Skeletal muscle satellite cell (primary cell): ENCODE measurements at regions not wholly inside any gene's neighbourhood (a gene's known extent, or its start where the extent isn't known, plus 50 kb on each side); places are given as distances from the start of the nearest gene placed in this dataset.

Experiments used
- H3K27me3 ChIP-seq: 2 replicates; pipeline ENCODE4 v1.7.0; 2013; ENCODE audit warnings: low read length; ENCODE audit not compliant: control insufficient read depth, insufficient read depth
- H3K36me3 ChIP-seq: 2 replicates; pipeline ENCODE4 v1.7.0; 2013; ENCODE audit warnings: mild to moderate bottlenecking, control low read depth, low read length; ENCODE audit not compliant: insufficient read depth
- H3K4me1 ChIP-seq: 2 replicates; pipeline ENCODE4 v1.7.0; 2013; ENCODE audit warnings: low read length; ENCODE audit not compliant: control insufficient read depth, insufficient read depth
- H3K4me2 ChIP-seq: 2 replicates; pipeline ENCODE4 v1.7.0; 2013; ENCODE audit warnings: mild to moderate bottlenecking, low read length
- H3K4me3 ChIP-seq: 2 replicates; pipeline ENCODE4 v1.7.0; 2013; ENCODE audit warnings: low read length
- H3K9ac ChIP-seq: 2 replicates; pipeline ENCODE4 v1.7.0; 2013; ENCODE audit warnings: mild to moderate bottlenecking, low read depth, low read length, moderate library complexity
- H3K9me3 ChIP-seq: replicated peaks from 2 replicates; pipeline ENCODE4 v1.7.0; 2013; ENCODE audit warnings: mild to moderate bottlenecking, control low read depth, low read length

DNA sequence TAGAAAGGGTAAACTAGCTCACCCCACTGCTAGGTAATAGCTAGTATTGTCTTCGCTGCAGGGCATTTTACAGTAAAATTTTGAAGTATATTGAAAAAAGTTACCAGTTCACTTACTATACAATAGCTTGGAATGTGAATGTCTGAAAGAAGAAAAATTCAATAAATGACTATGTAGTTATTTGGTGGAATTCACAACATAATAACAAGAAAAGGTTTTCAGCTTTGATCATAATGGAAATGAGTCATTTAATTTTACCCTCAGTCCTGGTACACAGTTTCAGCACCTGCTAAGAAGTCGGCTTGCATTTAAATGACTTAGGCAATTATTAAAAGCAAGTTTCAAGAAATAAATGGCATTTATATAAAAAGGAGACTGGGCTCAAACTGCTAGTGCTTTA is 90.4 kb downstream of the NUP35 start:
- no peak overlapping the region for H3K4me3 ChIP-seq
- H3K36me3 ChIP-seq = no peaks in the 10 kb centered on the region
- no peaks in the 10 kb centered on the region for H3K27me3 ChIP-seq
- no peak overlapping the region for H3K4me2 ChIP-seq
- no peak overlapping the region for H3K9ac ChIP-seq
- H3K9me3 ChIP-seq = no peaks in the 10 kb centered on the region
- no peaks in the 10 kb centered on the region for H3K4me1 ChIP-seq

DNA sequence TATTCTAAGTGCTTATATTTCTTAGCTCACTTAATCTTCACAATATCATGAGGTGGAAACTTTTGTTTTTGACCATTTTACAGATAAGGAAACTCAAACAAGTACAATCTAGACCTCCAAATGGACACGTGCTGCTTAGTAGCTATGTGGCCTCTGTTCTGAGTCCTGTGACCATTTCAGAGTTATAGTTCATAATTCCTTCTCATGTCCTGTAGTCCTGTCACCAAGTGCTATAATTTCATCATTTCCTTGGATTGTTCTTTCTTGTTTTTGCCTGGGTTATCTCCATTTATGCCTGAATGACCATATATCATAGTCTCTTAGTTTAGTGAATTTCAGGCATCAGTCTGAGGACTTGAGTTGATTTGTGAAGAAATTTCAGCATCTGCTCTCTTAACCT is 91.7 kb downstream of the NUP35 start:
- no peak overlapping the region for H3K4me2 ChIP-seq
- no peaks in the 10 kb centered on the region for H3K36me3 ChIP-seq
- no peak overlapping the region for H3K9ac ChIP-seq
- H3K4me1 ChIP-seq = no peaks in the 10 kb centered on the region
- H3K9me3 ChIP-seq = no peaks in the 10 kb centered on the region
- no peak overlapping the region for H3K4me3 ChIP-seq
- H3K27me3 ChIP-seq = no peaks in the 10 kb centered on the region

GRCh38 chr2:183219888-183220287 is 95.6 kb downstream of the NUP35 start:
- Histone ChIP-seq H3K36me3 (no peaks in the 10 kb centered on the region), H3K27me3 (no peaks in the 10 kb centered on the region), H3K9ac (no peak overlapping the region), H3K4me3 (no peak overlapping the region), H3K4me1 (no peaks in the 10 kb centered on the region), H3K9me3 (no peaks in the 10 kb centered on the region), H3K4me2 (no peak overlapping the region)

DNA sequence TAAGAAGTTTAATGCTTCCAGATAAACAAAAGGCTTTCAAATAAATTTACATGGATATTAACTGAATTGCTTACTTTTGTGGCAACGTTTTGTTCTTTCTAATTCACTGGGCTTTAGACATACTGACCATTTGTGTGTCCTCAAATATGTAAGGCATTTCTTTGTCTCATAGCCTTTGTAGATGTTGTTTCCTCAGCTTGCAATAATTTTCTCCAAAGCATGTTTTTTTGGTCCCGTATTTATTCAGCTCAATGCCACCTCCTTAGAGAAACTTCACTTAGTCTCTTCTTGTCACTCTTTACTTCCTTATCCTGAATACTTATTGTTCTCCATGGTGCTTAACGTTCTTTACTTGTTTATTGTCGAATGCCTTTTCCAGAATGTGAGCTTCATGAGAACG is 98.5 kb downstream of the NUP35 start:
- no peak overlapping the region for H3K4me3 ChIP-seq
- H3K4me1 ChIP-seq = no peaks in the 10 kb centered on the region
- H3K4me2 ChIP-seq = no peak overlapping the region
- H3K9me3 ChIP-seq = no peaks in the 10 kb centered on the region
- H3K9ac ChIP-seq = no peak overlapping the region
- no peaks in the 10 kb centered on the region for H3K27me3 ChIP-seq
- no peaks in the 10 kb centered on the region for H3K36me3 ChIP-seq

DNA sequence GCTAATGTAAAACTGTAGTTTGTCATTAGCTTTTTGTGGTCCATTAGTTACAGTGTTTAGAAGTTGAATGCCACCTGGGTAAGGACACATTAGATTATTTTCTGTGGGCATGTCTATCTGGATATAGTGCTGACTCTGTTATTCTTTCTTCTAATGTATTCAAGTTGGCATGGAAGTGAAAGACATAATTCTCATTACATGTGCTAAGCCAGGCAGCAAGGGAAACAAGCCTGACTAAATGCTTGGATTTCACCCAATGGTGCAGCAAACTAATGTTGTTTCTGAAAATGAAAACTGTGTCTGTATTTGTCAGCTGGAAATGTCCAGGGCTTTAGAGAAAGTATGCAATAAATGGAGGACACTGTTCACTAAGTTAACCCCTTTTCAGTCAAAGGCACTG is 100.7 kb downstream of the NUP35 start:
- H3K9ac ChIP-seq = no peak overlapping the region
- H3K9me3 ChIP-seq = no peaks in the 10 kb centered on the region
- H3K27me3 ChIP-seq = no peaks in the 10 kb centered on the region
- H3K4me3 ChIP-seq = no peak overlapping the region
- H3K4me1 ChIP-seq = peaks cover 3% of the 10 kb centered on the region
- no peak overlapping the region for H3K4me2 ChIP-seq
- H3K36me3 ChIP-seq = no peaks in the 10 kb centered on the region

DNA sequence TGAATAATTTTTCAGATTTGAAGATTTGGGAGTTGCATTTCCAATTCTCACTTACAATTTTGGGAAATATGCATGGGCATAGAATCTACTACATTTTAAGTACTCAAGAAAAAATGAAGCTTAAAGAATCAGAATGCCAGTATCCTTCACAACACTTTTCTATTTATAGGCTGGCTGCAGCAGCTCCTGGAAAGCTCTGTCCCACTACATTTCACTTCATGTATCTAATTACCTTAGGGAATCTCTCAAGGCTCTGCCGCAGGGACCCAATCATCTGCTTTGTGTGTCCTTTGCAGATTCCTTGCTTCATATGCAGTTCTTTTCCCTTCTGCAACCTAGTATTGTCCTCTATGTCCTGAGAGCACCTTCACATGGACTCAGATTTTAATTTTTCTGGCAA is 102.9 kb downstream of the NUP35 start:
- Histone ChIP-seq H3K4me3 (no peak overlapping the region), H3K9me3 (no peaks in the 10 kb centered on the region), H3K4me1 (peaks cover 3% of the 10 kb centered on the region), H3K27me3 (no peaks in the 10 kb centered on the region), H3K4me2 (no peak overlapping the region), H3K9ac (no peak overlapping the region), H3K36me3 (no peaks in the 10 kb centered on the region)

DNA sequence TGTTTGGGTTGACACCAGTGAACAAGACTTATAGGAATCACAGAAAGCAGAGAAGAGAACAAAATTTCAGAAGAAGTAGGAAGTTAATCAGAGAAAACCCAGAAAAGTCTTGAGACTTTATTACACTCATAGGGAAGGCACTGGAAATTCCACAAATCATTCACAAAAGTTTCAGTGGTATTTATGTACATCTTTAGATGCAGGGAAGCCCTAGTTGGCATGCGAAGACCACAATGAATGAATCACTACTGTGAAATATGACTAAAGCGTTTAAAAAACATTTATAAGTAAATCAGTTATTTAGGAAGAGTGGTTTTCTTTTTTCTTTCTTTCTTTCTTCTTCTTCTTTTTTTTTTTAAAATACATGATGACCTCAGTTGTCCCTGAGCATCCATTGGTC is 105.1 kb downstream of the NUP35 start:
- no peak overlapping the region for H3K4me3 ChIP-seq
- peaks cover 3% of the 10 kb centered on the region for H3K4me1 ChIP-seq
- no peaks in the 10 kb centered on the region for H3K27me3 ChIP-seq
- no peaks in the 10 kb centered on the region for H3K9me3 ChIP-seq
- no peak overlapping the region for H3K4me2 ChIP-seq
- no peak overlapping the region for H3K9ac ChIP-seq
- H3K36me3 ChIP-seq = no peaks in the 10 kb centered on the region

- no peak overlapping the region for H3K9ac ChIP-seq
- H3K4me2 ChIP-seq = no peak overlapping the region
- no peaks in the 10 kb centered on the region for H3K36me3 ChIP-seq
- H3K9me3 ChIP-seq = no peaks in the 10 kb centered on the region
- peaks cover 3% of the 10 kb centered on the region for H3K4me1 ChIP-seq
- no peak overlapping the region for H3K4me3 ChIP-seq
- H3K27me3 ChIP-seq = no peaks in the 10 kb centered on the region
Observed at GRCh38 chr2:183232161-183232865, 108.1 kb downstream of the NUP35 start.

DNA sequence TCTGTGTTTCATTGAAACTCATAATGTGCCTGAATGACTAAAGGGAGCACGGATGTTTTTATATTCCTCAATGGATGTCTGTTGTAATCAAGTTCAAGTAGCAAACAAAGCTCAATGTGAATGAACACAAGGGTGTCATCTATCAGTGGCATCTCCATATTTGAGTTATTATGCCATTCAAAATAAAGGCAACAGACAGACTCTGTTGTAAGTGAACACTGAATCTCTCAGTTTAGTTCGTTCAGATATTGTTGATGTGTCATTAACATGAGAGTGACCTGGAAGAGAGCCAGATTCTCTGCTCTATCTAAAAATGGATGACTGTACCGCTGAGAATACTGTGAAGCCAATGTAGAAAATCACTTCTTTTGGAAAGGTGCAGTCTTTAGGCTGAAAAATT is 118.7 kb downstream of the NUP35 start:
- H3K27me3 ChIP-seq = no peaks in the 10 kb centered on the region

DNA sequence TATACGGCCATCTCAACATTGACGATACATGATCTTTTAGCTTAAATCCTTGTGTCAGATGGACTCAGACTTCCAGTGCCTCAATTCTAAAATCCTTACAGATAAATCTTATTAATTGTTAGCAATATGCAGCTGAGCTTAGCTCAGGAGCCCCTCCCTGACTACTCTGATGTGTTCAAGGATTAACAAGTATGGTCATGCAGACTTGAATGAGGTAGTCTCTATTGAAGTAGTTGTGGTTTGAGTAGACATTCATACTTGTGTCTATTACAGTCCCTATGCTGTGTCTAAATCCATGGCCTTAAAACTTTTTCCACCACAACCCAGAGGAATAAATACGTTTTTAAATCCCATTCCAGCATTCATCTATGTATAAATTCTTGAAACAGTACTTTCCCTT is 119.5 kb downstream of the NUP35 start:
- Histone ChIP-seq H3K9me3 (no peaks in the 10 kb centered on the region), H3K4me3 (no peak overlapping the region), H3K27me3 (no peaks in the 10 kb centered on the region), H3K4me1 (no peaks in the 10 kb centered on the region), H3K36me3 (no peaks in the 10 kb centered on the region), H3K9ac (no peak overlapping the region), H3K4me2 (no peak overlapping the region)

More for the DNA sequence above, 118.7 kb downstream of the NUP35 start:
- Histone ChIP-seq H3K4me2 (no peak overlapping the region), H3K36me3 (no peaks in the 10 kb centered on the region), H3K9me3 (no peaks in the 10 kb centered on the region), H3K9ac (no peak overlapping the region), H3K4me3 (no peak overlapping the region), H3K4me1 (no peaks in the 10 kb centered on the region)

DNA sequence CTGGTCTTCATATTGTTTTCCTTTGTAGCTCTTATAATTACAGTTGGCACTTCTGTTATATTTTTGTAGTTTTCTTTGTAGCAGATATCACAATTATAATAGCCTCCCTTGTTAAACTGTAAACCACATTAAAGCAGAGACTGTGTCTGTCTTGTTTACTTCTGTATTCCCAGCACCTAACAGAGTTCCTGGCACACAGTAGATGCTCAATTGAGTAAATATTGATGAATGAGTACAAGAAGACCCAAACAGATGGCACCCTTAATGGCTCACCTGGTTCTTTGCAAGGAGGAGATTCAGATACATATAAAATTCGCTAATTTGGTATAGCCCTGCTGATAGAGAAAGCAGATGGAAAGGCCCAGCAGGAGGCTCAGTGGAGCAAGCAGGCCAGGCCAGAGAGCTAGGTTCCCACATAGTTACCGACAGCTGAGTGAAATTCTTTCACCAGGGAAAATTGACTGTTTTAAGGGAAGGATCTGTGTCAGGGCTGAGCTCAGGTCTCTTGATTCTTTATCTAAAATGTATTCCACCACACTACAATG is 120.1 kb downstream of the NUP35 start:
- Histone ChIP-seq H3K9ac (no peak overlapping the region), H3K4me2 (no peak overlapping the region), H3K36me3 (no peaks in the 10 kb centered on the region), H3K4me3 (no peak overlapping the region), H3K4me1 (peaks cover 3% of the 10 kb centered on the region), H3K27me3 (no peaks in the 10 kb centered on the region), H3K9me3 (no peaks in the 10 kb centered on the region)

DNA sequence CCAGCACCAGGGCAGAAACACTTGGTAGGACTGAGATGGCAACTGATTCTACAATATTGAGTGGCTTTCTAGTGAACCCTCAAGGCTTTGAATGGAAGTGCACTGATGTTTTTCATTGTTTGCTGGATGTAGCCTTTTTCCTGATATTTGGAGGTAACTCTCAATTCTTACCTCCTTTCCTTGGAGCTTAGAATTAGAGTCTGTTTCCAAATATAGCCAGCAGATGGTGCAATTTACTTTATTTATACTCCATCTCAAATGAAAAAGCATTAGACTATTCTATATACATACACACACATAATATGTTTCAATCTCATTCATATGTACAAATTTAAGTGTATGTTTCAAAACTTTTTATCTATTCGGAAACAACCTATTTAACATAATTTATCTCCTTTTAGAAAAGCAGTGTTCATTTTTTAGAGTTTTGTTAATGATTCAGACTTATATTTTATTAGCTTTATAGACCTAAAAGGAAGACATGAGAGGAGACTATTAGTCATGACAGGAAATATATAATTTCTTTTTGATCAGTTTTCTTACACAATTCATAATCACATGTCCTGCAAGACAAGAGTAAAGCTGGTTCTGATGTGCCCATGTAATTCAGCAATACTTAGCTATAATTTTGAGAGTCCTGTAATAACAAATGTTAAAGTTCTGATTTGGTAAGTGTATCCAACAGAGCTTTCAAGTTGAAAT is 124.8 kb downstream of the NUP35 start:
- H3K36me3 ChIP-seq = no peaks in the 10 kb centered on the region
- H3K4me2 ChIP-seq = peak overlapping the region; percentile 8
- H3K9ac ChIP-seq = no peak overlapping the region
- no peaks in the 10 kb centered on the region for H3K27me3 ChIP-seq
- H3K4me3 ChIP-seq = no peak overlapping the region
- no peaks in the 10 kb centered on the region for H3K9me3 ChIP-seq
- peaks cover 3% of the 10 kb centered on the region for H3K4me1 ChIP-seq
